Right lobe of liver (tissue), 4 donors: ENCODE measurements at regions not wholly inside any gene's neighbourhood (a gene's known extent, or its start where the extent isn't known, plus 50 kb on each side); places are given as distances from the start of the nearest gene placed in this dataset.

Experiments
- CTCF ChIP-seq, 4 donors: fragments of 200-600 bp in 3 of 4; fragments of 450-650 bp in 1 of 4; IDR thresholded peaks; one replicate each; pipeline versions ENCODE4 v1.5.1 to v1.8.0; 2016 to 2022; ENCODE audit warnings: antibody characterized with exemption in 4 of 4, mild to moderate bottlenecking in 2 of 4
- POLR2A ChIP-seq: fragments of 450-650 bp; IDR thresholded peaks from one replicate; pipeline ENCODE4 v1.6.1; 2017; ENCODE audit warnings: antibody characterized with exemption, mild to moderate bottlenecking
- donor health status: DM: no; HTN: no; CAD: no.
- donor health status: DM: no; HTN: no; CAD: no.
- donor health status: DM: no; HTN: yes; CAD: no.

- no peak for TF ChIP-seq POLR2A
- no peak for TF ChIP-seq CTCF (IDR thresholded peaks at IDR 0.05)
Observed at GRCh38 chrX:54641530-54641929, 111.5 kb downstream of the GNL3L start.
